Uterus (tissue), 2 donors: ENCODE measurements at regions not wholly inside any gene's neighbourhood (a gene's known extent, or its start where the extent isn't known, plus 50 kb on each side); places are given as distances from the start of the nearest gene placed in this dataset.
"Not testable (repeated sequence)": the region's sequence is repeated elsewhere in the genome, so short reads cannot be mapped to it uniquely, and the experiment has no call there.

Experiments
- POLR2A ChIP-seq, 2 donors: fragments of 450-650 bp; IDR thresholded peaks; one replicate each; pipeline ENCODE4 v1.6.1; 2016; ENCODE audit warnings: antibody characterized with exemption in 2 of 2, mild to moderate bottlenecking in 1 of 2, moderate library complexity in 1 of 2
- TF ChIP-seq, protein P1 (sequence below), 4 experiments: fragments of 200-600 bp in 2 of 4; fragments of 450-650 bp in 2 of 4; sonication (generic) in 2 of 4; IDR thresholded peaks; one replicate each; pipeline ENCODE4 v1.5.1; 2016 to 2019; ENCODE audit warnings: antibody characterized with exemption in 4 of 4, mild to moderate bottlenecking in 2 of 4, moderate library complexity in 1 of 4

- TF ChIP-seq, protein P1, sequence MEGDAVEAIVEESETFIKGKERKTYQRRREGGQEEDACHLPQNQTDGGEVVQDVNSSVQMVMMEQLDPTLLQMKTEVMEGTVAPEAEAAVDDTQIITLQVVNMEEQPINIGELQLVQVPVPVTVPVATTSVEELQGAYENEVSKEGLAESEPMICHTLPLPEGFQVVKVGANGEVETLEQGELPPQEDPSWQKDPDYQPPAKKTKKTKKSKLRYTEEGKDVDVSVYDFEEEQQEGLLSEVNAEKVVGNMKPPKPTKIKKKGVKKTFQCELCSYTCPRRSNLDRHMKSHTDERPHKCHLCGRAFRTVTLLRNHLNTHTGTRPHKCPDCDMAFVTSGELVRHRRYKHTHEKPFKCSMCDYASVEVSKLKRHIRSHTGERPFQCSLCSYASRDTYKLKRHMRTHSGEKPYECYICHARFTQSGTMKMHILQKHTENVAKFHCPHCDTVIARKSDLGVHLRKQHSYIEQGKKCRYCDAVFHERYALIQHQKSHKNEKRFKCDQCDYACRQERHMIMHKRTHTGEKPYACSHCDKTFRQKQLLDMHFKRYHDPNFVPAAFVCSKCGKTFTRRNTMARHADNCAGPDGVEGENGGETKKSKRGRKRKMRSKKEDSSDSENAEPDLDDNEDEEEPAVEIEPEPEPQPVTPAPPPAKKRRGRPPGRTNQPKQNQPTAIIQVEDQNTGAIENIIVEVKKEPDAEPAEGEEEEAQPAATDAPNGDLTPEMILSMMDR (IDR thresholded peaks at IDR 0.05), result not testable (repeated sequence)
- not testable (repeated sequence) for TF ChIP-seq POLR2A (IDR thresholded peaks at IDR 0.05)
Observed at GRCh38 chr7:16256419-16256818, 164.9 kb downstream of the CRPPA start.
